ENCODE measurements at regions not wholly inside any gene's neighbourhood (a gene's known extent, or its start where the extent isn't known, plus 50 kb on each side); places are given as distances from the start of the nearest gene placed in this dataset.
"Not testable (repeated sequence)": the region's sequence is repeated elsewhere in the genome, so short reads cannot be mapped to it uniquely, and the experiment has no call there.

DNA sequence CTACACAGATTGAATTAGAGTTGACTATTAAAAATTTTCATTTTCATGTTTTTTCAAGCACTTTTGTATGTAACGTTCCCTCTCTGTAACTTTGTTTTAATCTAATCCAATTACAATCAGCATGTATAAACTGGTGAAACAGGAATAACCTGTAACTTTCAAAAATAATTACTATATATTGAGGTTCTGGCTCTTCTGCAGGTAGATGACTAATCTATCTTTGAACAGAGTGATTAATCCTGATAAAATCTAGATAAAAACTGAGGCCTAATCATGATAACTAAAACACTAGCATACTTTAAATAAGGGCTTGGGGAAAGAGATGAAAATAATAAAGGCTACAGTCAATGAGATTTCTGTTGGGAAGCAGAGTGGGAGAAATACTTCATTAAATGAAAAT lies 101.6 kb upstream of the KCND2 start:
- DNase-seq (ENCODE audit: insufficient read length, low spot score) (no peak), FAIRE-seq (no peak)
- TF ChIP-seq POLR2A (IDR thresholded peaks at IDR 0.05; ENCODE audit: low read depth, low read length), result no peak

DNA sequence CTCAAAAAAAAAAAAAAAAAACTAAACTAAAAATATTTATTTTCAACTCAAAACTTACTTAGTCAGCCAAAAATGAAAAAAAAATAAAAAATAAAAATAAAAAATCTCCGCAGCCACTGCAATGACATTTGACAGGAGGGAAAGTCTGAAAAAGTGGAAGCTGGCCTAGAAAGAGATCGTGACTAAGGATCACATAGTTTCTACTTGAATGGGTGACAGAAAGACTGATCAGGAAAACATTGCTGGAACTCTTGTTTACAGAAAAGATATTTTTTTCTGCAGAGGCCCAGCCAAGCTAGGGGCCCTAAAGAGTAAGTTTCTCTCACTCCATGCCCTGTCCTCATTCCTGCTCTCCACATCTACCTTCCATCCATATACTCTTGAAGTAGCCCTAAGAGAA lies 92.8 kb upstream of the KCND2 start:
- no peak for FAIRE-seq
- TF ChIP-seq POLR2A (IDR thresholded peaks at IDR 0.05; ENCODE audit: low read depth, low read length), result no peak
- no peak for DNase-seq (ENCODE audit: insufficient read length, low spot score)

DNA sequence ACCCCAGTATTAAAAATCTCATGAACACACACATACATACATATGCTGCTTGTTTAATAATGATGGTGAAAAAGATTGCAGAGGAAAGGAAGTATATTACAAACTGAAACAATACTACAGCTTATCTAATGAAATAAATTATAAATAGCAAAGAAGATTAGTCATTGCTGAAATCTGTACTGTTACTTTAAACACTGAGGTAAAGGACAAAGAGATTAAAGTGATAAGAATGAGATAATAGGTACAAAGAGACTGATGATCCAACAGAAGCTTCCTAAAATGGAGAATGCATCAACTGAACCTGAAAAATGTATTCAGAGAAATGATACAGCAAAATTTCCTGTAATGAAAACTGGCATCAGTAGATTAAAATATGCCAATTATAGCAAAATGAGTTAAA lies 91.5 kb upstream of the KCND2 start:
- no peak for TF ChIP-seq POLR2A (IDR thresholded peaks at IDR 0.05; ENCODE audit: low read depth, low read length)
- FAIRE-seq (no peak), DNase-seq (ENCODE audit: insufficient read length, low spot score) (no peak)

DNA sequence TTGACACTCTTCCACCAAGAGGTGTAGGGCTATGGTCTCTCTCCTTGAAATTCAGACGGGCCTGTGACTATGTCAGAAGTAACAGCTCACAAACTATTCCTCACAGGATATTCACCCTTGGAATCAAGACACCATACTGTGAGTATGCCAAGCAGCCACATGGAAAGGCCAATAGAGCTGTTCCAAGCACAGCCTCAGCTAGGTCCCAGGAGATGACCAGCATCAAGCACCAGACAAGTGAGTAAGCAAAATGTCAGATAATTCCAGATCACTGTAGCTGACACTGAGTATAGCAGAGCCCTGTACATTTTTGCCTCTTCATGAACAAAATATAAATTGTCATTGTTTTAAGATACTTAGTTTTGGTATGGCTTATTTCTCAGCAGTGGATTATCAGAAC lies 88.1 kb upstream of the KCND2 start:
- no peak for FAIRE-seq
- DNase-seq (ENCODE audit: insufficient read length, low spot score), result no peak
- TF ChIP-seq POLR2A (IDR thresholded peaks at IDR 0.05; ENCODE audit: low read depth, low read length), result no peak

DNA sequence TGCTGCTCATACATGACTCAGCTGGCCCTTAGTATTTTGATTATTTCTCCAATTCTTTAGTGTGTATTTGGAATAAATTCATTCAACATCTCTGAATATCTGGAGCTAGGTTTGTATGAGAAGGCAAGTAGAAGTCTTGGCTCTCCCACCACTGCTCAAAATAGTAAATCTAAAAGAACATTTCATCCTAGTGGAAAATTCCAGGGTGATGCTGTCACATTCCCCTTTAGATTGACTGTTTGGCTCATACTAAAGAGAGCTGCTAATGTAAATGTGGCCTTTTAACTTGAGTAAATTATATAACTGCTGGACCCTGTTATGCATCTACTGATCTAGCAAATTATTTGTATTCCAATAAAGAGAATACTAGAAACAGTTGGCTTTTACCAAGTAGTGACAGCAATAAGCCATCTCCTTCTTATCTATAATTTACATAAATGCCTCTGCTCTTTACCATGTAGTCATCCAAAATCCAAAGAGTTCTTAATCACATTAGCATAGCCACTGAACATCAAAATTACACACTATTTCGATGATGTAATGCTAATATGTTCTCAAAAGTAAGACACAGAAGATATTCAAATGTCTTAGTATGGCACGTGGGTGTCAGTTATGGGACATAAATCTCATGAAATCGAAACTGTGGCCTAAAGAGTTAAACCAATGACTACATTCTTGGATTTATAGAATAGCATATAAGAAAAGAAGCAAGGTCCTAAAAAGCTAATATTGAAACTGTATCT lies 86.9 kb upstream of the KCND2 start:
- FAIRE-seq, result peak; percentile 60
- DNase-seq (ENCODE audit: insufficient read length, low spot score), result no peak

DNA sequence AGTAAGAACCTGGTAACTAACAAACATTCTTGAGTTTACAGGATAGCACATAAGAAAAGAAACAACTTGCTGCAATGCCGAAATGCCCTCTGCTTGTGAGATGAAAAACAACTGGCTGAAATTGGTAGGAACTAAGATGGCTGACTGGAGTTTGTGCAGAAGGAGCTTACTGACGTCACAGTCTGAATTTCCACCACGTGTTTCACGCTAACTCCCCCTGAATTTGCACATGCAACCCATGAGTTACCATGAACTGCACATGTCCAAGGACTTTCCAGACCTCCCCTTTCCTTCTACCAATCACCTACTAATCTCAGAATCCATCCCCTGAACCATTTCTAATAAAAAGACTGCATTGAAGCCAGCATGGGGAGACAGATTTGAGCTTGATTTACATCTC lies 86.3 kb upstream of the KCND2 start:
- TF ChIP-seq POLR2A (IDR thresholded peaks at IDR 0.05; ENCODE audit: low read depth, low read length), result no peak
- DNase-seq (ENCODE audit: insufficient read length, low spot score) (no peak), FAIRE-seq (no peak)

More for the DNA sequence above, 86.9 kb upstream of the KCND2 start:
- TF ChIP-seq POLR2A (IDR thresholded peaks at IDR 0.05; ENCODE audit: low read depth, low read length), result no peak

DNA sequence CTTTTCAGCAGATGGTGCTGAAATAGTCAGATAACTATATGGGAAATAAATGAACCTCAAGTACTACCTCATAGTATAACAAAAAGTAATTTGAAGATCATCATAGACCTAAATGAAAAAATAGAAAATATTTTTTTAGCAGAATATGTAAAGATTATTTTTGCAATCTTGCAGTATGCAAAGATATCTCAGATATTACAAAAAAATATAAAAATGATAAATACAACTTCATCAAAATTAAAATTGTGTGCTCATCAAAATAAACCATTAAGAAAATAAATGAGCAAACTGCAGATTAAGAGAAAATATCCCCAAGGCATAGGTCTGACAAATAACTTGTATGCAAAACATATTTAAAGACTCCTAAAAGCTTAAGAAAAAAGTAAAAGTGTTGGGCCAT lies 83.4 kb upstream of the KCND2 start:
- DNase-seq (ENCODE audit: insufficient read length, low spot score) (no peak), FAIRE-seq (no peak)
- TF ChIP-seq POLR2A (IDR thresholded peaks at IDR 0.05; ENCODE audit: low read depth, low read length), result no peak

DNA sequence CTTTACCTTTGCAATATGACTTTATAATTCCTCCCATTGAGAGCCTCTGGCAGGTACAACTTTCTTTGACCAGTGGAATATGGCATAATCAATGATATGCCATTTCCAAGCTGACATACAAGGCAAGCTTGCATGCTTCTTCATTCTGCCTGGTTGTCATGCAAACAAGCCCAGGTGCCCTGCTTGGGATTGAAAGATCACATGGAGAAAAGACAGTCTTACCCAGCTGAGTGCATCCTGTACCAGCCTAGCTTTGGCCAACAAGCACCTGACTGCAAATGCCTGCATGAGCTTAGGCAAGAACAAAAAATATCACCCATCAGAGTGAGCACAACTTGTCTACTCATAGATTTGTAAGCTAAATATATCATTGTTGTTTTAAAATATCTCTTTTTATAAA lies 82.9 kb upstream of the KCND2 start:
- DNase-seq (ENCODE audit: insufficient read length, low spot score) (no peak), FAIRE-seq (no peak)
- no peak for TF ChIP-seq POLR2A (IDR thresholded peaks at IDR 0.05; ENCODE audit: low read depth, low read length)

DNA sequence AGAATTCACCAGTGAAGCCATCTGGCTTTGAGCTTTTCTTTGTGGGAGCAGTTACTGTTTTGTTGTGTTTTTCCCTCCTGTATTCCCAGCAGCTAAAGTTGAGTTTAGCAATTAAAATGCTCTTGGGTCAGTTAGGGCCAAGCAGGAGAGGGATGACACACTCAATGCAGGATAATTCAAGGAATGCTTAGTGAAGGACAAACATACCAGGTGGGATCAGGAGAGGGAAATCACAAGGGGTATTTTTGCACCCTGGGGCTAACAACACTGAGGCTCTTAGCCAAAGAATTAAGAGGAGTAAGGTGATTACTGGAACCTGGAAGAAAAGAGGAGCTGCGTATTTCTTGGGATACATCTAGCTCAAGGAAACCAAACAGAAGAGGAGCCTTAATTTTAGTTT lies 82.4 kb upstream of the KCND2 start:
- no peak for FAIRE-seq
- DNase-seq (ENCODE audit: insufficient read length, low spot score), result no peak
- TF ChIP-seq POLR2A (IDR thresholded peaks at IDR 0.05; ENCODE audit: low read depth, low read length), result no peak

DNA sequence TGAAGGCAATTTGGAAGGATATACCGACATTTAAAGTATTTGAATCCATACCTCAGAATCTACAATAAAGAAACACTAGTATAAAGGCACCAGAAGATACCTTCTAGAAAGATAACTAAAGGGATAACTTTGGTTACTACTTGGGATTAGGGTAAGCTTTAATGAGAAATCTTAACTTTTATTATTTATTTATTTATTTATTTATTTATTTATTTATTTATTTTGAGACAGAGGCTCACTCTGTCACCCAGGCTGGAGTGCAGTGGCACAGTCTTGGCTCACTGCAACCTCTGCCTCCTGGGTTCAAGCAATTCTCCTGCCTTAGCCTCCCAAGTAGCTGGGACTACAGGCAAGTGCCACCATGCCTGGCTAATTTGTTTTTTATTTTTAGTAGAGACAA lies 81.6 kb upstream of the KCND2 start:
- FAIRE-seq; DNase-seq (ENCODE audit: insufficient read length, low spot score): not testable (repeated sequence)

DNA sequence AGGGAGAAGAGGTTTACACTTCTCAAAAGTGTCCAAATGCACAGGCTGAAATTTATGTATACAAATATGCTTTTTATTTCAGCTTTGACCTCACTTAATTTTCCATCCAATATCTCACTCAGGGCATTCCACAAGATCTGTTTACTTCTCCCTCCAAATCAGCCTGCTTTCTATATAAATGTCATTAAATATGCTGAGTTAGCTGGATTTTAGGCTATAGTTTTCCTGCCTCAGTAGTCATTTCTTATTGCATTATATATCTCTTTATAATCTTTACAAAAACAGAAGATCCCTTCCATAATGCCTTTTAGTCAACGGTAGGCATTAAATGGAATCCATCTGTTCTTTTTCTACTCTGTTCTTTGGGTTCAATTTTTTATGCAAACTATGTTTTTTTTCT lies 71.7 kb upstream of the KCND2 start:
- no peak for TF ChIP-seq POLR2A (IDR thresholded peaks at IDR 0.05; ENCODE audit: low read depth, low read length)

DNA sequence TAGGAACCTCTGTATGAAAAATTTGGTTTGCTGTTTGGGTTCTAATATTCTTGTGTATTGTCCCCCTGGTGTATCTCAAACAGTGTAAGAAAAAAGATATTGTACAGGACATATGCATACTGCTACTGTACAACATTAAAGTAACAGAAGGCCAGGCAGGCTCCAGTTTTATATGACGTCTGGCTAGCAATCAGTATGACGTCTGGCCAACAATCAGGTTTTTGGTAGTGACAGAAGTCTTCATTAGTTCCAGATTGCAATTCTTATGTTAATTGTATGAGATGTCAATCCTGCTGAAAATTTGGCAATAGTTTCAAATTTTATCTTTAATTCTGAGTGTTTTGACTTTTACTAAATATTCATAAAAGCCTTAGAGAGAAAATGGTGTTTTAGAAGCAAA lies 67.9 kb upstream of the KCND2 start:
- FAIRE-seq, result no peak
- no peak for TF ChIP-seq POLR2A (IDR thresholded peaks at IDR 0.05; ENCODE audit: low read depth, low read length)

More for the DNA sequence above, 71.7 kb upstream of the KCND2 start:
- no peak for FAIRE-seq
- no peak for DNase-seq (ENCODE audit: insufficient read length, low spot score)

DNA sequence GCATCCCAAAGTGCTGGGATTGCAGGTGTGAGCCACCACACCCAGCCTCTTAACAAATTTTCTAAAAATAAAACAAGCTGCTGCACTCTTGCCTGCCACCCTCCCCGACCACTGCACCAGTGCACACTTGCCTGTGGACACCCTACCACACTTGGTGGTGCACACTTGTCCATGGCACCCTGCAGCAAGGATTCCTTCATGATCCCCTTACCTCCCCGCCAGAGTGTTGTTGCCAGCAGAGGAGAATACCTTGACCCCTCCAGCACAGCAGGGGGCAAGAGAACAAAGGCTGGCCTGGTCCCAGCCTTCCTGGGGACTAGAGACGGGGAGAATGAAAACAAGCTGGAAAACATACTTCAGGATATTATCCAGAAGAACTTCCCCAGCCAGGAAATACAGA lies 65.9 kb upstream of the KCND2 start:
- no peak for TF ChIP-seq POLR2A (IDR thresholded peaks at IDR 0.05; ENCODE audit: low read depth, low read length)
- DNase-seq (ENCODE audit: insufficient read length, low spot score) (no peak), FAIRE-seq (no peak)

More for the DNA sequence above, 67.9 kb upstream of the KCND2 start:
- DNase-seq (ENCODE audit: insufficient read length, low spot score), result no peak

DNA sequence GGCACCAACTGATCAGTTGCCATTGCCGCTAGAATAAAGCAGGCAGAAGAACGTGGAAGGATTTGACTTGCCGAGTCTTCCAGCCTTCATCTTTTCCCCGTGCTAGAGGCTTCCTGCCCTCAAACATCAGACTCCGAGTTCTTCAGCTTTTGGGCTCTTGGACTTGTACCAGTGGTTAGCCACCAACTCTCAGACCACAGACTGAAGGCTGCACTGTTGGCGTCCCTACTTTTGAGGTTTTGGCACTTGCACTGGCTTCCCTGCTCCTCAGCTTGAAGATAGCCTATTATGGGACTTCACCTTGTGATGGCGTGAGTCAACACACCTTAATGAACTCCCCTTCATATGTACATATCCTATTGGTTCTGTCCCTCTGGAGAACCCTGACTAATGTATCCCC lies 57.3 kb upstream of the KCND2 start:
- TF ChIP-seq POLR2A (IDR thresholded peaks at IDR 0.05; ENCODE audit: low read depth, low read length), result no peak
- FAIRE-seq, result no peak
- no peak for DNase-seq (ENCODE audit: insufficient read length, low spot score)

DNA sequence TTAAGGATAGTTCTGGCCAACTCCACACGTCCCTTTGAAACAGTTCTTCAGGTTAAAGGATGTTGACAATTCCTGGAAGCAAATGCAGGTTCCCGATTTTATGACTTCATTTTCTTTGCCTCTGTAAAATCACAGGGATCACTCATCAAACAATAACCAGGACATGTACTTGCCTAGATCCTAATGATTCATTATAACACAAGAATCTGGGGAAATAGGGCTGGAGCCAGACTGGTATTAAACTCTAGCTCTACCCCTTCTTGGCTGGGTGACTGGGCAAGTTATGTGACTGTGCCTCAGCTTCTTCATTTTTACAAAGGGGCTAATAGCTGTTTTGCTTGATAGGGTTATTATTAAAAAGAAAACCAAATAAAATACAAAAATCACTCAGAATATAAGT lies 56.0 kb upstream of the KCND2 start:
- DNase-seq (ENCODE audit: insufficient read length, low spot score), result no peak
- no peak for TF ChIP-seq POLR2A (IDR thresholded peaks at IDR 0.05; ENCODE audit: low read depth, low read length)
- FAIRE-seq, result no peak

DNA sequence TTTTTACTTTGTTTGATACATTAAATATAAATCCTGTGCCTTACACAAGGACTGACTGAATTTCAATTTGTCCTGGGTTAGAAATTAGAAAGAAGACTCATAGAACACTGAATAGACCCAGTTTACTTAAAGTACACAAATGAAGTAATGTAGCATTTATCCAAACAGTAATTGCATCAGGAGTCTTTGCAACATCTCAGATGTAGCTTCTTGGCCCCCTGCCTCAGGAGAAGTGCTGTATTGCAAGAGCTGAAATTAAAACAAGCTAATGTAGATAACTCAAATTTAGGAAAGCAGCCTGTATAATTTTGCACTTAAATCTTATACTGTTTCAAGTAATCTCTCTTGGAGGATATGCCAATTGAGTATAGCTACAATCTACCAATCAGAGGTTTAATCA lies 54.3 kb upstream of the KCND2 start:
- DNase-seq (ENCODE audit: insufficient read length, low spot score) (no peak), FAIRE-seq (no peak)
- TF ChIP-seq POLR2A (IDR thresholded peaks at IDR 0.05; ENCODE audit: low read depth, low read length), result no peak

Data from H54 (cell line).